Mesothelial cell of epicardium (in vitro differentiated cells): ENCODE measurements at regions not wholly inside any gene's neighbourhood (a gene's known extent, or its start where the extent isn't known, plus 50 kb on each side); places are given as distances from the start of the nearest gene placed in this dataset.

Source experiments
- DNase-seq, 2 experiments: peaks; one replicate each; pipeline ENCODE4 v3.0.0; 2021; ENCODE audit warnings: low spot score in 2 of 2; ENCODE audit not compliant: unreplicated experiment in 2 of 2
- H3K27ac Mint-ChIP-seq: 2 replicates; pipeline ENCODE4 v1.8.0; 2021; ENCODE audit warnings: mixed read lengths
- H3K27me3 Mint-ChIP-seq: 2 replicates; pipeline ENCODE4 v1.8.0; 2021; ENCODE audit warnings: low read depth, mixed read lengths
- H3K36me3 Mint-ChIP-seq: 2 replicates; pipeline ENCODE4 v1.8.0; 2021; ENCODE audit warnings: mixed read lengths
- H3K4me1 Mint-ChIP-seq: 2 replicates; pipeline ENCODE4 v1.8.0; 2021; ENCODE audit warnings: mixed read lengths
- H3K4me3 Mint-ChIP-seq: 2 replicates; pipeline ENCODE4 v1.8.0; 2021; ENCODE audit warnings: mild to moderate bottlenecking, moderate library complexity, mixed read lengths
- H3K9me3 Mint-ChIP-seq: 2 replicates; pipeline ENCODE4 v1.8.0; 2021; ENCODE audit warnings: mixed read lengths
- TF ChIP-seq, protein P1 (sequence below): fragments of 200-600 bp; sonication (generic); IDR thresholded peaks from one replicate; pipeline ENCODE4 v1.5.0; 2021; ENCODE audit warnings: antibody characterized with exemption; ENCODE audit not compliant: unreplicated experiment

DNA sequence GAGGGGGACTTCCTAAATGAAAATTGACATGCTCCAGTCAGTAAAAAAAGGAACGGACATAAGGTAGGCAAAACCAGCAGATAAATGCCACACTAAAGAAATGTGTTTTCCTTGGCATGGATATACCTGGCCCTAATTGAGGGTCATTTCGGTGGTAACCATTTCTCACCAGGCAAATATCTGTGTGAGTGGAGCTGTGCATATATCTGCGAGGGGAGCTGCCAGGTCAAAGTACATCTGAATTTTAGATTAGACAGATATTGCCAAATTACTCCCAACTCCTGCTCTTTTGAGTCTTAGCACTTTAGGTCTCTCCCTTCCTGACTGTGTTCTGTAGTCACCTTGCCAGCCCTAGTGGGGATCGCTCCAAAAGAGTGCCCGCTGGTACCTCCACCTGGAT is 204.2 kb downstream of the SH3BP4 start:
- Mint-ChIP-seq H3K36me3 (no peaks in the 10 kb centered on the region), H3K4me3 (no peak overlapping the region), H3K27me3 (peaks cover 31% of the 10 kb centered on the region), H3K4me1 (no peaks in the 10 kb centered on the region), H3K27ac (no peak overlapping the region), H3K9me3 (no peaks in the 10 kb centered on the region)
- TF ChIP-seq, protein P1, sequence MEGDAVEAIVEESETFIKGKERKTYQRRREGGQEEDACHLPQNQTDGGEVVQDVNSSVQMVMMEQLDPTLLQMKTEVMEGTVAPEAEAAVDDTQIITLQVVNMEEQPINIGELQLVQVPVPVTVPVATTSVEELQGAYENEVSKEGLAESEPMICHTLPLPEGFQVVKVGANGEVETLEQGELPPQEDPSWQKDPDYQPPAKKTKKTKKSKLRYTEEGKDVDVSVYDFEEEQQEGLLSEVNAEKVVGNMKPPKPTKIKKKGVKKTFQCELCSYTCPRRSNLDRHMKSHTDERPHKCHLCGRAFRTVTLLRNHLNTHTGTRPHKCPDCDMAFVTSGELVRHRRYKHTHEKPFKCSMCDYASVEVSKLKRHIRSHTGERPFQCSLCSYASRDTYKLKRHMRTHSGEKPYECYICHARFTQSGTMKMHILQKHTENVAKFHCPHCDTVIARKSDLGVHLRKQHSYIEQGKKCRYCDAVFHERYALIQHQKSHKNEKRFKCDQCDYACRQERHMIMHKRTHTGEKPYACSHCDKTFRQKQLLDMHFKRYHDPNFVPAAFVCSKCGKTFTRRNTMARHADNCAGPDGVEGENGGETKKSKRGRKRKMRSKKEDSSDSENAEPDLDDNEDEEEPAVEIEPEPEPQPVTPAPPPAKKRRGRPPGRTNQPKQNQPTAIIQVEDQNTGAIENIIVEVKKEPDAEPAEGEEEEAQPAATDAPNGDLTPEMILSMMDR, result no peak
- DNase-seq, result no peak

DNA sequence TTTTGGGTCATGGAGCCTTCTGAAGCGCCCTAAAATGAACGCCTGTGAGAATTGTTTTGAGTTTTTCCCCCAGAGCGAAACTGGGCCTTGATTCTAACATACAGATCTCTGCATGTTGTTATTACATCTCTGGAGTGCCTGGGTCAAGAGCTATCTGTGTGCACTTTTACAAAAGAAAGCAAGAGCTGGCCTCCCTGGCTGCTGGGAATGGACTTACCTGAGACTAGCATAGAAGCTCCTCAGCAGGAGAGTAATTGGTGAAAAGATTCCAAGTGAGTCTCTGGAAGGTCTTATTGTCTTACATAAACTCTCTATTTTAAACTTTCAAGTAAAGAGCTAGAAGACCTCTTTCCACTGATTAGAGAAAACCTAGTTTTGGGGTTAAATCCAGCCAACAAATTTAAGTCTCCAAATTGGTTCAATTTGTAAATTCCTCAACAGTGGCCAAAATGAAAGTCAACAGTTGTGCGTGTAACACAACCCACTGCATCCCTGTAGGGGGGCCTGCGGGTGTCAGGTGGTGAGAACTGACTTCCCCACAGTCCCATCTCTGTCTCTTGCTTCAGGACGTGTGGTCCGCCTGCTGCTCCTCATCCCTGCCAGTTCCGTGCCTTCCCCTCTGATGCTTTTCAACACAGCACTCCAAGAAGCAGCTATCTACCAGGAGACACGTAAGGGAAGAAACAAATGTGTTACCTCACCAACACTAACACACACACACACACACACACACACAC is 206.1 kb downstream of the SH3BP4 start:
- TF ChIP-seq, protein P1, result no peak
- no peaks in the 10 kb centered on the region for H3K4me1 Mint-ChIP-seq
- DNase-seq, result no peak
- peaks cover 18% of the 10 kb centered on the region for H3K27me3 Mint-ChIP-seq
- no peak overlapping the region for H3K4me3 Mint-ChIP-seq
- no peaks in the 10 kb centered on the region for H3K36me3 Mint-ChIP-seq
- H3K9me3 Mint-ChIP-seq, result peaks cover 7% of the 10 kb centered on the region
- no peak overlapping the region for H3K27ac Mint-ChIP-seq

DNA sequence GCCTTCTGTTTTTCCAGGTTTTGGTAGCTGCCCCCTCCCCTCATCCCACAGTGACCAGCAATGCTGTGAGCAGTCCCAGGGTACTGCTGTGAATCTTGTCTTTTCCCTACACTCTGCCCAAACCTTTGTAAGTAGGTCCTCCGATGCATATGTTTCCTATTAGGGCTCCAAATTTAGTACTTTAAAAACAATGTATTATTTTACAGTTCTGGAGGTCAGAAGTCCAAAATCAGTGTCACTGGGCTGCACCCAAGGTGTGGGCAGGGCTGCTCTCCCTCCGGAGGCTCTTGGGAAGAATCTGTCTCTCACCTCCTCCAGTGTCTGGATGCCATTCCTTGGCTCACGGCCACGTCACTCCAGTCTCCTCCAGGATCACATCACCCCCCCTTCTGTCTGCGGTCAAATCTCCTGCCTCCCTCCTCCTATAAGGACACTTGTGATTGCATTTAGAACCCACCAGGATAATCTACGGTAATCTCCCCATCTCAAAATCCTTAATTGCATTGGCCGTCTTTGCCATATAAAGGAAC is 208.5 kb downstream of the SH3BP4 start:
- H3K27me3 Mint-ChIP-seq, result peaks cover 12% of the 10 kb centered on the region
- TF ChIP-seq, protein P1, result no peak
- no peak overlapping the region for H3K4me3 Mint-ChIP-seq
- peaks cover 7% of the 10 kb centered on the region for H3K9me3 Mint-ChIP-seq
- no peak for DNase-seq
- H3K36me3 Mint-ChIP-seq, result no peaks in the 10 kb centered on the region
- H3K4me1 Mint-ChIP-seq, result no peaks in the 10 kb centered on the region
- H3K27ac Mint-ChIP-seq, result no peak overlapping the region

DNA sequence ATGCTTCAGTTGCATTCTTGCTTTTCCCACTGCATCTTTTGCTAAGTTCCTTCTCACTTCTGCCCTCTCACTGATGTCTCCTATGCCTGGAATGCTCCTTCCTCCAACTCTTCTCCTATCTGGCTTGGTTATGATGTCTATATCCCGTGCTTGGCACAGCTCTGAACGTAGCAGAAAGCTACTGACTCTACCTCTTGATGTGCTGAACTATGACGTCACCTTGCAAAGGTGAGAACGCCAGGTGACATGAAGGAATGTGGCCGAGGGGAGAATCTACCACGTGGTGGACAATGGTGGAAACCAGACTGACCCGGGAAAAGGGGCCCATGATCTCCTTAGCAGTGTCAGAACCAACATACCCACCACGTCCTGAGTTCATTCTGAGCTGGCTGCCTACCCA is 209.7 kb downstream of the SH3BP4 start:
- Mint-ChIP-seq H3K27me3 (peaks cover 8% of the 10 kb centered on the region), H3K36me3 (no peaks in the 10 kb centered on the region), H3K9me3 (peaks cover 7% of the 10 kb centered on the region), H3K4me1 (no peaks in the 10 kb centered on the region), H3K27ac (no peak overlapping the region), H3K4me3 (no peak overlapping the region)
- DNase-seq, result no peak
- TF ChIP-seq, protein P1, result no peak

DNA sequence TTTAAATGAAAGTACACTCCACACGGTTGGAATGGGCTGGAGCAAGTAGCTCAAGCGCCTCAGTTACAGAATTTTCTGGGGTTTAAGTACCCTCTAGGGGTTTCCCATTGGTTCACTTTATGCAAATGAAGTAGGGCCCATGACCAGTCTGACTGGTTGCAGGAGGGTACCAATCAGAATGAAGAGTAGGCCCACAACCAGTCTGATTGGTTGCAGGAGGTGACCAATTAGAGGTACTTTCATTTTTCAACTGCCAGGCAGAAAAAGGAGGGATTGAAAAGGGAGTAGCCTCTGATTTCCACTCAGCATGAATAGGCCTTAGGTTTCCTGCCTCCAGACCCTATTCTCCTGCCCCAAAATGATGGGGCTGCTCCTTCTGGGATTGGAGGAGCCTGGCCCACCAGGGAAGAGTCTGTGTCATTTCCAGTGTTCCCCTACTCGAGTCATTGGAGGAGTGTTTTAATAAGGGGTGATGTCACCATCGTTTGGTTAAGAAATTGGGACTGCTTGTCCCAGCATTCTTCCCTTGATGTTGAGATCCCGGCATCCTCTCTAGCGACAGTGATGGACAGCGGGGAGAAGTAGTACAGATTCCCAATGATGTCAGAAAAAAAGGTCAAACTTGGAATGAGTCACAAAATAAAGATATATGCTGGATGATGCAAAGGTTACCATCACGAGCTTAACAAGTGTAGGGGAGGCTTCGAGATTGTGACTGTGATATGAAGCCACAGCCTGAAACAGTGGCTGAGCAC is 210.4 kb downstream of the SH3BP4 start:
- no peaks in the 10 kb centered on the region for H3K4me1 Mint-ChIP-seq
- H3K9me3 Mint-ChIP-seq, result peaks cover 7% of the 10 kb centered on the region

More for the DNA sequence above, 210.4 kb downstream of the SH3BP4 start:
- Mint-ChIP-seq H3K27ac (no peak overlapping the region), H3K27me3 (peaks cover 5% of the 10 kb centered on the region), H3K4me3 (no peak overlapping the region), H3K36me3 (no peaks in the 10 kb centered on the region)
- no peak for DNase-seq
- TF ChIP-seq, protein P1, result no peak
